Uterus (tissue), 2 donors: ENCODE measurements at regions not wholly inside any gene's neighbourhood (a gene's known extent, or its start where the extent isn't known, plus 50 kb on each side); places are given as distances from the start of the nearest gene placed in this dataset.

ENCODE experiments used
- CTCF ChIP-seq, 4 experiments: fragments of 200-600 bp in 2 of 4; fragments of 450-650 bp in 2 of 4; sonication (generic) in 2 of 4; IDR thresholded peaks; one replicate each; pipeline ENCODE4 v1.5.1; 2016 to 2019; ENCODE audit warnings: antibody characterized with exemption in 4 of 4, mild to moderate bottlenecking in 2 of 4, moderate library complexity in 1 of 4
- POLR2A ChIP-seq, 2 donors: fragments of 450-650 bp; IDR thresholded peaks; one replicate each; pipeline ENCODE4 v1.6.1; 2016; ENCODE audit warnings: antibody characterized with exemption in 2 of 2, mild to moderate bottlenecking in 1 of 2, moderate library complexity in 1 of 2

DNA sequence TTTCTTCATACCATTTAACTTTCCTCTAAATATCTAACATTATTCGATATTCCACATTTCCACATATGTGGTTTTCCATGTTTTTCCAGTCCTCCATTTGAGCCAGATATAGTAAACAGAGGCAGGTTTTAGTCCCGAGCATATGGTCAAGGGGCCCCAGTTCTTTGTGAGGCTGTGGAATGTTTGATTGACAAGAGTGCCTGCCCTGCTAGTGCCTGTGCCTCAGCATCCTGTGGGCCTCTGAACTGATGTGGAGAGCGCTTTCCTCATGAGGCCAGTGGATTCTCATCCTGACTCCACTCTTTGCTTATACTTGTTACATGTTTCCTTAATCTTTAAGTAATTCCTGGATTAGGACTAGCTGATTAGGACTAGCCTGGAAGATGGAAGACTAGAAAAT, 58.8 kb downstream of the POM121L12 start:
- TF ChIP-seq CTCF (IDR thresholded peaks at IDR 0.05) (no peak), POLR2A (IDR thresholded peaks at IDR 0.05) (no peak)
